ENCODE measurements at regions not wholly inside any gene's neighbourhood (a gene's known extent, or its start where the extent isn't known, plus 50 kb on each side); places are given as distances from the start of the nearest gene placed in this dataset.

- no peak for TF ChIP-seq EP300 (IDR thresholded peaks at IDR 0.05)
- H3K36me3 ChIP-seq, result no peaks in the 10 kb centered on the region
- intact Hi-C loops (cut with DNase I; ENCODE audit: low total_unique reads), result no loop called here
- H3K4me1 ChIP-seq, result no peaks in the 10 kb centered on the region
- 81 to 97% (median 88%) methylated on average over 1 of the region's 1 CpG for WGBS, 5 donors
- H3K27ac ChIP-seq, result no peak overlapping the region
- H3K27me3 ChIP-seq, result no peaks in the 10 kb centered on the region
- H3K9me3 ChIP-seq, result peaks cover 0 to 17% (median 9%) of the 10 kb centered on the region in 4 donors
- no peak overlapping the region for H3K4me3 ChIP-seq
- DNase-seq, result no peak
Observed at GRCh38 chr3:31434819-31435218, 97.9 kb upstream of the STT3B start.

GRCh38 chr3:31436830-31437229 is 95.9 kb upstream of the STT3B start:
- no peak for DNase-seq
- TF ChIP-seq CTCF (IDR thresholded peaks at IDR 0.05) (no peak), POLR2AphosphoS5 (IDR thresholded peaks at IDR 0.05) (no peak)
- 88 to 95% (median 93%) methylated on average over 1 of the region's 1 CpG for WGBS, 5 donors
- Histone ChIP-seq H3K9me3 (peaks cover 0 to 17% (median 9%) of the 10 kb centered on the region in 4 donors), H3K27me3 (no peaks in the 10 kb centered on the region), H3K36me3 (no peaks in the 10 kb centered on the region), H3K4me1 (no peaks in the 10 kb centered on the region), H3K27ac (no peak overlapping the region), H3K4me3 (no peak overlapping the region)
- intact Hi-C loops (cut with DNase I; ENCODE audit: low total_unique reads), result no loop called here

GRCh38 chr3:31438742-31439141 is 94.0 kb upstream of the STT3B start:
- no peaks in the 10 kb centered on the region for H3K4me1 ChIP-seq
- no peak overlapping the region for H3K4me3 ChIP-seq
- no peaks in the 10 kb centered on the region for H3K36me3 ChIP-seq
- intact Hi-C loops (cut with DNase I; ENCODE audit: low total_unique reads), result no loop called here
- TF ChIP-seq POLR2A (IDR thresholded peaks at IDR 0.05) (no peak), POLR2AphosphoS5 (IDR thresholded peaks at IDR 0.05) (no peak), CTCF (IDR thresholded peaks at IDR 0.05) (no peak), EP300 (IDR thresholded peaks at IDR 0.05) (no peak)
- H3K27me3 ChIP-seq, result no peaks in the 10 kb centered on the region
- no peak for DNase-seq
- no peak overlapping the region for H3K27ac ChIP-seq
- 10 to 59% (median 45%) methylated on average over 2 of the region's 2 CpGs for WGBS, 5 donors
- peaks cover 0 to 17% (median 9%) of the 10 kb centered on the region in 4 donors for H3K9me3 ChIP-seq

- H3K4me1 ChIP-seq, result no peaks in the 10 kb centered on the region
- H3K27ac ChIP-seq, result no peak overlapping the region
- H3K4me3 ChIP-seq, result no peak overlapping the region
- no peaks in the 10 kb centered on the region for H3K27me3 ChIP-seq
- peaks cover 0 to 17% (median 9%) of the 10 kb centered on the region in 4 donors for H3K9me3 ChIP-seq
- intact Hi-C loops (cut with DNase I; ENCODE audit: low total_unique reads), result no loop called here
- no peak for DNase-seq
- no peaks in the 10 kb centered on the region for H3K36me3 ChIP-seq
- TF ChIP-seq POLR2AphosphoS5 (IDR thresholded peaks at IDR 0.05) (no peak), CTCF (IDR thresholded peaks at IDR 0.05) (no peak), POLR2A (IDR thresholded peaks at IDR 0.05) (no peak), EP300 (IDR thresholded peaks at IDR 0.05) (no peak)
- 34 to 58% (median 44%) methylated on average over 3 of the region's 3 CpGs for WGBS, 5 donors
Observed at GRCh38 chr3:31439890-31440750, 92.6 kb upstream of the STT3B start.

GRCh38 chr3:31440878-31441277 is 91.8 kb upstream of the STT3B start:
- H3K4me3 ChIP-seq, result no peak overlapping the region
- H3K27ac ChIP-seq, result no peak overlapping the region
- no peaks in the 10 kb centered on the region for H3K27me3 ChIP-seq
- peaks cover 0 to 17% (median 9%) of the 10 kb centered on the region in 4 donors for H3K9me3 ChIP-seq
- H3K36me3 ChIP-seq, result no peaks in the 10 kb centered on the region
- 60 to 97% (median 72%) methylated on average over 1 of the region's 1 CpG for WGBS, 5 donors
- intact Hi-C loops (cut with DNase I; ENCODE audit: low total_unique reads), result no loop called here
- TF ChIP-seq POLR2AphosphoS5 (IDR thresholded peaks at IDR 0.05) (no peak), CTCF (IDR thresholded peaks at IDR 0.05) (no peak), EP300 (IDR thresholded peaks at IDR 0.05) (no peak), POLR2A (IDR thresholded peaks at IDR 0.05) (no peak)
- DNase-seq, result no peak
- H3K4me1 ChIP-seq, result no peaks in the 10 kb centered on the region

Data from stomach (tissue), 8 donors.